Thoracic aorta (tissue), 2 donors: ENCODE measurements at regions not wholly inside any gene's neighbourhood (a gene's known extent, or its start where the extent isn't known, plus 50 kb on each side); places are given as distances from the start of the nearest gene placed in this dataset.

Experiments used
- ATAC-seq: fragments of 150-250 bp; one replicate; pipeline ENCODE4 v1.8.0; 2017; ENCODE audit warnings: low read depth; ENCODE audit not compliant: insufficient number of reproducible peaks, low FRiP score
- DNase-seq: peaks from one replicate; pipeline ENCODE4 v3.0.0-alpha.2; 2020; ENCODE audit warnings: low spot score
- H3K27ac ChIP-seq, 2 donors: fragments of 200-600 bp; sonication (generic); 1 replicate in 1 of 2; 2 replicates in 1 of 2; pipeline ENCODE4 v1.5.1; 2016; ENCODE audit warnings: mild to moderate bottlenecking in 2 of 2, moderate library complexity in 2 of 2
- H3K27me3 ChIP-seq: fragments of 200-600 bp; sonication (generic); replicated peaks from 2 replicates; pipeline ENCODE4 v1.6.0; 2016; ENCODE audit warnings: mild to moderate bottlenecking; ENCODE audit not compliant: insufficient read depth
- H3K36me3 ChIP-seq: fragments of 200-600 bp; sonication (generic); one replicate; pipeline ENCODE4 v1.5.1; 2016
- H3K4me1 ChIP-seq, 2 donors: fragments of 200-600 bp; sonication (generic); 1 replicate in 1 of 2; 2 replicates in 1 of 2; pipeline versions ENCODE4 v1.5.1 to v1.6.0; 2016; ENCODE audit warnings: low read depth in 2 of 2, mild to moderate bottlenecking in 1 of 2; ENCODE audit not compliant: control insufficient read depth in 1 of 2
- H3K4me3 ChIP-seq: fragments of 200-600 bp; sonication (generic); 2 replicates; pipeline ENCODE4 v1.5.1; 2016; ENCODE audit warnings: mild to moderate bottlenecking
- H3K9me3 ChIP-seq: fragments of 200-600 bp; sonication (generic); 2 replicates; pipeline ENCODE4 v1.5.1; 2016
- CTCF ChIP-seq: fragments of 200-600 bp; sonication (generic); IDR thresholded peaks from one replicate; pipeline ENCODE4 v1.5.1; 2019; ENCODE audit warnings: antibody characterized with exemption

- H3K27me3 ChIP-seq, result no peaks in the 10 kb centered on the region
- H3K9me3 ChIP-seq, result no peaks in the 10 kb centered on the region
Measured at GRCh38 chr4:141926406-141926805, 290.0 kb downstream of the IL15 start.

DNA sequence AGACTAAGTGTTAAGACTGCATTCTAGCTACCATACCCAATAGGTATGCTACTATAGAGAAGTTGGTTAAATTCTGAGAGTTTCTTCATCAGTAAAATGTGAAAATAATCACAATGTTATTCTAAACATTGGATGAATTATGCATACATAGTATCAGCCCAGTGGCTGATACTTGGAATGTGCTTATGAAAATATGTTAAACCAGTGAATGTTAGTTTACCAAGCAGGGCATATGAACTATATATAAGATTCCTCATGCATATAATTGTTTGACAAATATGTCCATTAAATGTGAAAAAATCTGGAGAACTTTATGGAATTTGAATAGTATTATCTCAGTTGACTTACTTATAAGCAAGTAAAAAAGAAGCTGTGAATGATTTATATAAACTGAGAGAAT is 296.1 kb downstream of the IL15 start:
- TF ChIP-seq CTCF, result no peak
- DNase-seq (no peak), ATAC-seq (no peak)
- Histone ChIP-seq H3K9me3 (no peaks in the 10 kb centered on the region), H3K27ac (no peak overlapping the region), H3K4me1 (no peaks in the 10 kb centered on the region), H3K4me3 (no peak overlapping the region), H3K36me3 (no peaks in the 10 kb centered on the region), H3K27me3 (no peaks in the 10 kb centered on the region)

More at GRCh38 chr4:141926406-141926805, 290.0 kb downstream of the IL15 start:
- DNase-seq (no peak), ATAC-seq (no peak)
- Histone ChIP-seq H3K4me3 (no peak overlapping the region), H3K36me3 (no peaks in the 10 kb centered on the region), H3K4me1 (peaks cover 0 to 3% of the 10 kb centered on the region in 2 donors), H3K27ac (no peak overlapping the region)
- TF ChIP-seq CTCF, result no peak

GRCh38 chr4:141933978-141934377 is 297.6 kb downstream of the IL15 start:
- no peak for TF ChIP-seq CTCF
- DNase-seq (no peak), ATAC-seq (no peak)
- no peaks in the 10 kb centered on the region for H3K4me1 ChIP-seq
- H3K9me3 ChIP-seq, result no peaks in the 10 kb centered on the region
- no peak overlapping the region for H3K4me3 ChIP-seq
- H3K36me3 ChIP-seq, result no peaks in the 10 kb centered on the region
- no peak overlapping the region for H3K27ac ChIP-seq
- H3K27me3 ChIP-seq, result no peaks in the 10 kb centered on the region

GRCh38 chr4:141955696-141956095 is 319.3 kb downstream of the IL15 start:
- H3K9me3 ChIP-seq, result no peaks in the 10 kb centered on the region
- no peak overlapping the region for H3K4me3 ChIP-seq
- H3K36me3 ChIP-seq, result no peaks in the 10 kb centered on the region
- no peak for TF ChIP-seq CTCF
- ATAC-seq, result no peak
- DNase-seq, result no peak
- no peak overlapping the region for H3K27ac ChIP-seq
- H3K4me1 ChIP-seq, result no peaks in the 10 kb centered on the region
- H3K27me3 ChIP-seq, result no peaks in the 10 kb centered on the region

DNA sequence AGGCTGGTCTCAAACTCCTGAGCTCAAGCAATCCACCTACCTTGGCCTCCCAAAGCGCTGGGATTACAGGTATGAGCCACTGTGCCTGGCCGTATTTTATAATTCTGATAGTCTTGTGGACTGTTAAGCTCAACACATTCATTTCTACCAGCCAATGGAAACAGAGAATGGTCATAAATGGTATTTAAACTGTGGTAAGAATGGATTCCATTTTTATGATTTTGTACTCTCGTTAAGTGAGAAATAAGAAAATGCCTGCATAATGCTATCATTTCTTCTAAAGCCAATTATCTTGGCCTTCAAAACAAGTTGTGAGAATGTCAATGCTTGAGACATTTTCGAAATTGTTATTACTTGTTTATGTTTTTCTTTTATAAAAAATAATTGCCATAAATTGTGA is 321.0 kb downstream of the IL15 start:
- H3K4me3 ChIP-seq, result no peak overlapping the region
- no peaks in the 10 kb centered on the region for H3K27me3 ChIP-seq
- no peak for ATAC-seq
- DNase-seq, result no peak
- H3K9me3 ChIP-seq, result no peaks in the 10 kb centered on the region
- no peaks in the 10 kb centered on the region for H3K4me1 ChIP-seq
- no peak overlapping the region for H3K27ac ChIP-seq
- no peak for TF ChIP-seq CTCF
- H3K36me3 ChIP-seq, result no peaks in the 10 kb centered on the region
